GM19463 (cell line): ENCODE measurements at regions not wholly inside any gene's neighbourhood (a gene's known extent, or its start where the extent isn't known, plus 50 kb on each side); places are given as distances from the start of the nearest gene placed in this dataset.

Experiments
- ATAC-seq: cut with Tn5 transposase; IDR thresholded peaks from one replicate; pipeline ENCODE4 v1.9.1; 2021; ENCODE audit warnings: mild to moderate bottlenecking, moderate library complexity; ENCODE audit not compliant: unreplicated experiment

DNA sequence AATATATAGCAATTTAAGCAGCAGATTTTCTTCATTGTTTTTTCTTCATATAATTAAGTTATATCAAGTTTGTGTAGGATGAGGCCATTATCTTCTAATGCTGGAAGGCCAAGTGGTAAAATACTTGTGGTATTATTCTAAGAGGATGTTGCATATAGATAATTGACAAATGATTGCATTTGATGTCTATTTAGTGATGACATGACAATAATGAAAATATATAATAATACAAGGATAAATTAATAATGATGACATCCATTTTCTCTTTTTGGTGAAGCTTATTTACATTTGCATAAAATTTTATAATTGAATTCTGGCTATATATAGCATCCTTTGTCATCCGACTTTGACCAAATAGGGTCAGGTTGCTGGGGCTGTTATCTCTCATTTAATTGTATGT, 195.4 kb upstream of the KCNJ16 start:
- ATAC-seq = no peak

DNA sequence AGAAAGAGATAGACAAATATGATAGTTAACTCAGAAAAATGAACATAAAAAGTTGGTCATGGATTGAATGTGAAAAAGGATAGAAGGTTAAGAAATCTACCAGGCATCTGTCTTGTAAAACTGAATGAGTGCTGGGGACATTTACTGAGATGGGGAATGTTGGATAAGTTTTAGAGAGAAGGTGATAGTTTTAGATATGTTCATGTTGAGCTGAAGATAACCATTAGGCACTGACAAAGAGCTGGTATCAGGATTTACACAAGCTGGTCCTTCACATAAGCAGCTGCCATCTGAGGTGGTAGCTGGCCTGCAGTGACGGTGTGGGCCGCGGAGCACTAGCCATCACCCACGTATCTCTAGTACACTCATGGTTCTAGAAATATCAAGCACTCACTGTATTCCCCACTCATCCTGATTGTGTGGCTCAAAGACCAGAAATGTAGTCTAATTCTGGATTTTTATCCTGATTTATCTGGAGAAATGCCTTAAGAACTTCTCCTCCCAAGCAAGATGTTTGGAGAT, 194.4 kb upstream of the KCNJ16 start:
- no peak for ATAC-seq

- no peak for ATAC-seq
Measured at GRCh38 chr17:69882281-69882680, 192.7 kb upstream of the KCNJ16 start.

DNA sequence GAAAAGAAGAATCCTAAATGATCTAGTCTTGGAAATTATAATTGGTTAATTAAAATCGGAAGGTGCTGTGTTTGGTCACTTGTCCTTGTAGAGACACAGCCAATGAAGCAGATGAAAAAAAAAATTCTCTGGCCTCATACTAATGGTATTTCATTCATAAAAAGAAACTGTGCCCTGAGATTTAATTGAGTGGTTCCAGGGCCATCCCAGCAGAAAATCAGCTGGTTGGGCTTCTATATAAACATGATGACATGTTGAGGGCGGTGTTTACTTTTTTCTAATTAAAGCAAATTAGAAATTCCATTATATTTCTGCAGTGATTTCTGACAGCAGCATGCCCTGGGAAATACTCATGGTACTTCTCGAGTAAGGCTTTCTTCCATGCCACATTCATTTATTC, 191.9 kb upstream of the KCNJ16 start:
- ATAC-seq = no peak

- no peak for ATAC-seq
Measured at GRCh38 chr17:69884356-69884755, 190.7 kb upstream of the KCNJ16 start.

- no peak for ATAC-seq
Measured at GRCh38 chr17:69884846-69885245, 190.2 kb upstream of the KCNJ16 start.

GRCh38 chr17:69898601-69899000, 176.4 kb upstream of the KCNJ16 start:
- no peak for ATAC-seq

DNA sequence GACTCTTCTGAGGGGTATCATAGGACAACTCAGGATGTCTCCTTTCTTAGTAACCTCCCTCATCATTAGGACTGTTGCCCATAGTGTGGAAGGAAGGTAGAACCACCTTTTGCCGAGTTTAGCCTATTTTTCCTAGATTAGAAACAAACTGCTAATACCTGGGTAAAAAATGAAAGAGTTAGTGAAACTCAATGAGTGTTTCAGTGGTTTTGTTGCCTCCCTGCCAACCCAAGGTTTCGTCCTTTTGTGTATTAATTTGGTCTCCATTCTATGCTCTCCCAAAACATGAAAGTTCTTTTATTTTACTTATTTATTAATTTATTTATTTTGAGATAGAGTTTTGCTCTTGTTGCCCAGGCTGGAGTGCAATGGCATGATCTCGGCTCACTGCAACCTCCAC, 174.9 kb upstream of the KCNJ16 start:
- ATAC-seq = no peak

DNA sequence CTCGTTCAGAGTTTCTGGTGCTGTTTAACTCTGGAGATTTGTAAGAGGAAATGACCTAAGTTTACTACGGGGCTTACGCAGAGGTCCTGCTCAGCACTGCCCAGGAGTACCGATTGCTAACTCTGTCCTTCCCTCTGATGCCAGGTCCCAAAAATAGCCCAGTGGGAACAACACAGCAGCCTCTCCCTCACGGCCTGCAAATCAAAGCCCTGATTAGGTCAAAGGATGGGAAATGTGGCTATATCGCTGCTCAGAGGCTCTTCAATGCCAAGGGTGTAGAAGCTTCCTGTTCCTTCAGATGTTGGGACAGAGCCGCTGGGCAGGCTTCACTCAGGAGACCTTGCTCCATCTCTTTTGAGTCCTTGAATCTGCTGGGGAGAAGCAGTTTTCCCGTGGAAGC, 174.2 kb upstream of the KCNJ16 start:
- ATAC-seq = no peak

- no peak for ATAC-seq
Measured at GRCh38 chr17:69906306-69906705, 168.7 kb upstream of the KCNJ16 start.

GRCh38 chr17:69907132-69907847, 167.7 kb upstream of the KCNJ16 start:
- ATAC-seq = no peak

GRCh38 chr17:69908626-69909368, 166.2 kb upstream of the KCNJ16 start:
- no peak for ATAC-seq

DNA sequence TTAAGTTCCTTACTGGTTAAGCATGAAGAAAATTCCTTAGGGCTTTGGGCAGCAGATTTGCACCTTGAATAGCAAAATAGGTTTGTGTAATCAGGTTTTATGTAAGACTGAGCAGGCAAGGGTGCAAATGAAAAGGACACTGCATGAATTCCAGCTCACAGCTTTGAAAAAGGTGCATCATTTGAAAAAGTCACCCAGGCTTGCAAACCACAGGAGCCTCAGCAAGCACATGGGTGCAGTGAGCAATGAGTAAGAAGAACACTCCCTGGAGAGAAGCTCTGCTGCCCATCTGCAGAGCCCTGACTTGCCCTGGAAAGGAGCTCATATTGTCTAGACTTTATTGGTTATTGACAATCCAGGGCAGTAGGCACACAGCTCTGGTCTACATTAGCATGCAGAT, 165.6 kb upstream of the KCNJ16 start:
- no peak for ATAC-seq

- no peak for ATAC-seq
Measured at GRCh38 chr17:69912805-69913204, 162.2 kb upstream of the KCNJ16 start.

GRCh38 chr17:69913216-69913615, 161.8 kb upstream of the KCNJ16 start:
- no peak for ATAC-seq

DNA sequence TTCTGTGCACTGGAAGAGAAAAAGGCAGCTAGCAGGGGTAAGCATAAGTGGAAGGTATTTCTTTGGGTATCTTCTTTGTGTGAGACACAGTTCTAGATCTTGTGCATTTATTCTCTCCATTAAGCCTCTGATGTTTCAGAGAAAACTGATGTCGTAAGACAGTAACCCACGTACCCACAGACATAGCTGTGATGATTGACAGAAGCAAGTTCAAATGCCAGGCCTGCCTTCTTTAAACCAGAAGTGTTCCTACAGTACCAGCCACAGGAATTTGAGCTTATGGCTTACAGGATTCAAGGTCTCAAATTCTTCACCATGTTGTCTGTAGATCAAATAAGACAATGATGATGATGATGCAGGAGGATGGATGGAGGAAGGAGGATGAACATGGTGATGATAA, 161.4 kb upstream of the KCNJ16 start:
- no peak for ATAC-seq

DNA sequence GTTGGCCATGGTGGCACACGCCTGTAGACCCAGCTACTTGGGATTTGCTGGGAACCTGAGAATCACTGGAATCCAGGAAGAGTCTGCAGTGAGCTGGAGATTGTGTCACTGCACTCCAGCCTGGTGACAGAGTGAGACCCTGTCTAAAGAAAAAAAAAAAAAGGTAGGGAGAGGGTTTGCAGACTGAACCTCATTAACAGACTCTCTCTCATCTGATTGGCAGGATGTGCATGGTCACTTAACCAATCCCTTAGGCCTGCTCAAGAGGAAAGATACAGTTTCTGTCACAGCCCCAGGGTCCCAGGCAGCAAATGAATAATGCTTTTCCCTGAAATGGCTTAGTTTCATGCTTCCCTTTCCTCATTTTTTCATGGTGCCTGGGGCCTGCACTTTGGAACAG, 160.5 kb upstream of the KCNJ16 start:
- ATAC-seq = no peak

DNA sequence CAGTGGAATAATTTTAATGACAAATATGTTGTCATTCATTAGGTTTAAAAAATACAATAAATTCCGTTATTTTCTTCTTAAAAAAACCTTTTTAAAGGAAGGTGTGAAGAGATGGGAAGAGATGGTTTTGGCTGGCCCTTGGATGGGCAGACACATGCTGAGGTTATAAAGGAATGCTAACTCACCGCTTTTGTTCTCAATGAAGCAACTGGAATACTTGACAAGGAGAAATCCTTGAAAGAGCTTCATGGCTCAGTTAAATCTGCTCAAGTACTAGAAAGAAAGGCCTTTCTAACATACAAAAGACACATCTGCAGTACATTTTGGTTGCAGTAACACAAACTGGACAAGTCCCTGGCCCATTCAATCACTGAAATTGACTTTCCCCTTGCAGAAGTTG, 158.3 kb upstream of the KCNJ16 start:
- ATAC-seq = no peak

- ATAC-seq = no peak
Measured at GRCh38 chr17:69918164-69918563, 156.9 kb upstream of the KCNJ16 start.

DNA sequence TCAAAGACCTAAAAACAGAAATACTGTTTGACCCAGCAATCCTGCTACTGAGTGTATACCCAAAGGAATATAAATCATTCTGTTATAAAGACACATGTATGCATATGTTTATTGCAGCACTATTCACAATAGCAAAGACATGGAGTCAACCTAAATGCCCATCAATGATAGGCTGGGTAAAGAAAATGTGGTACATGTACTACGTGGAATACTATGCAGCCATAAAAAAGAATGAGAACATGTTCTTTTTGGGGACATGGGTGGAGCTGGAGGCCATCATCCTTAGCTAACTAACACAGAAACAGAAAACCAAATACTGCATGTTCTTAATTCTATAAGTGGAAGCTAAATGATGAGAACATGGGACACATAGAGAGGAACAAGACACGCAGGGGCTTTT, 155.2 kb upstream of the KCNJ16 start:
- no peak for ATAC-seq

DNA sequence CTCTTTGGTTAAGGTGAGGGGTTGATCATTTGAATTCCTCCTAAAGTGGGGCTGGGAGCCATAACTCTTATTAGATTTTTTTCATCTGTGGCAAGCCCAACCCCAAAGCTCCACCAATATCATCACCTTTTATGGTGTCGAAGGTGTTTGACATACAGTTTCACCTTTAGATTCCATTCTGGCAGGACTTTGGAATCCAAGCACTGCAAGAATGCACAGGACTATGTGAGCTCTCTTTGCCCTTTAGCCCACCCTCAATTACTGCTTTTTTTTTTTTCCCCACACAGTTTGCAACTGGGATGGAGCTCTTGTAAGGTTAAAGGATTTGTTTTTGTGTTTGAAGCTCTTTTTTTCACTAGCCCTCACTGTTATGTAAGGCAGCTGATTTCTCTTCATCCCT, 154.0 kb upstream of the KCNJ16 start:
- ATAC-seq = no peak

GRCh38 chr17:69928611-69929010, 146.4 kb upstream of the KCNJ16 start:
- no peak for ATAC-seq
